ENCODE measurements at regions not wholly inside any gene's neighbourhood (a gene's known extent, or its start where the extent isn't known, plus 50 kb on each side); places are given as distances from the start of the nearest gene placed in this dataset.

DNA sequence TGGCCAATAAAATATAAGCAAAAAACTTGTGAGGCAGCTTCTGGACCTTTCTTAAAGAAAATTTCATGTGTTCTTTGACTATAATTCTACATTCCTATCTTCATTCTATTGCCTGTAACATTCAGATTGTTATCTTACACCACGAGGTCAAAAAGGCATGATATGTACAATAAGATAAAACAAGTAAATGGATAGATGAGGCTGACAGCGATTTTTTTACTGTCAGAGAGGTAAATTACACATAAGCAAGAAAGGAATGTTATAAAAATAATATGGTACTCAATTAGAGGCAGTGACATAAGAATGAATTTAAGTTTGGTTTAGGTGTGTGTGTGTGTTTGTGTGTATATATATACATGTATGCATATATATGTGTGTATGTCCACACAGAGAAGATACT, 660.0 kb downstream of the C12orf50 start:
- no peaks in the 10 kb centered on the region for H3K36me3 ChIP-seq
- H3K4me1 ChIP-seq, result no peaks in the 10 kb centered on the region
- no peak overlapping the region for H3K27ac ChIP-seq
- H3K4me3 ChIP-seq, result no peak overlapping the region
- DNase-seq (no peak), ATAC-seq (no peak)
- TF ChIP-seq, protein P1, sequence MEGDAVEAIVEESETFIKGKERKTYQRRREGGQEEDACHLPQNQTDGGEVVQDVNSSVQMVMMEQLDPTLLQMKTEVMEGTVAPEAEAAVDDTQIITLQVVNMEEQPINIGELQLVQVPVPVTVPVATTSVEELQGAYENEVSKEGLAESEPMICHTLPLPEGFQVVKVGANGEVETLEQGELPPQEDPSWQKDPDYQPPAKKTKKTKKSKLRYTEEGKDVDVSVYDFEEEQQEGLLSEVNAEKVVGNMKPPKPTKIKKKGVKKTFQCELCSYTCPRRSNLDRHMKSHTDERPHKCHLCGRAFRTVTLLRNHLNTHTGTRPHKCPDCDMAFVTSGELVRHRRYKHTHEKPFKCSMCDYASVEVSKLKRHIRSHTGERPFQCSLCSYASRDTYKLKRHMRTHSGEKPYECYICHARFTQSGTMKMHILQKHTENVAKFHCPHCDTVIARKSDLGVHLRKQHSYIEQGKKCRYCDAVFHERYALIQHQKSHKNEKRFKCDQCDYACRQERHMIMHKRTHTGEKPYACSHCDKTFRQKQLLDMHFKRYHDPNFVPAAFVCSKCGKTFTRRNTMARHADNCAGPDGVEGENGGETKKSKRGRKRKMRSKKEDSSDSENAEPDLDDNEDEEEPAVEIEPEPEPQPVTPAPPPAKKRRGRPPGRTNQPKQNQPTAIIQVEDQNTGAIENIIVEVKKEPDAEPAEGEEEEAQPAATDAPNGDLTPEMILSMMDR (IDR thresholded peaks at IDR 0.05), result no peak
- no peaks in the 10 kb centered on the region for H3K9me3 ChIP-seq
- intact Hi-C loops (cut with DNase I), result no loop called here
- no peaks in the 10 kb centered on the region for H3K27me3 ChIP-seq (ENCODE audit: low read depth)

DNA sequence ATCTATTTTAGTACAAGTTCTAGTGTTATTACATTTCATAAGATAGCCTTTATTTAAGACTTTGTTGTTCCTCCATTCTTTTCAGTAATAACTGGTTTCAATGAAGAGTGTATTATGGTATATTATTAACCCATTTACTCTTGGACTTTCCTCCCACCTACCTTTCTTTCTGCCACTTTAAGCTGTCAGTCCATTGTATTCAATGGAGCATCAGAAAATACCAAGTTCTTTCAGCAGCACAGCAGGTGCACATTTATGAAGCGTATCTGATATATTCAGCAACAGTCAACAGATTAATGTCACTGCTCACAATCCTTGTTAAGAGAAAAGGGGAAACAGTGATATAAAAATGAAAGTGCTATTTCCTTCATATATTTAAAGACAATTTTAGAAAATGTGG, 660.9 kb downstream of the C12orf50 start:
- no peaks in the 10 kb centered on the region for H3K36me3 ChIP-seq
- no peak overlapping the region for H3K4me3 ChIP-seq
- no peaks in the 10 kb centered on the region for H3K4me1 ChIP-seq
- H3K27ac ChIP-seq, result no peak overlapping the region
- ATAC-seq (no peak), DNase-seq (no peak)
- TF ChIP-seq, protein P1 (IDR thresholded peaks at IDR 0.05), result no peak
- H3K9me3 ChIP-seq, result no peaks in the 10 kb centered on the region
- no peaks in the 10 kb centered on the region for H3K27me3 ChIP-seq (ENCODE audit: low read depth)
- intact Hi-C loops (cut with DNase I), result no loop called here

DNA sequence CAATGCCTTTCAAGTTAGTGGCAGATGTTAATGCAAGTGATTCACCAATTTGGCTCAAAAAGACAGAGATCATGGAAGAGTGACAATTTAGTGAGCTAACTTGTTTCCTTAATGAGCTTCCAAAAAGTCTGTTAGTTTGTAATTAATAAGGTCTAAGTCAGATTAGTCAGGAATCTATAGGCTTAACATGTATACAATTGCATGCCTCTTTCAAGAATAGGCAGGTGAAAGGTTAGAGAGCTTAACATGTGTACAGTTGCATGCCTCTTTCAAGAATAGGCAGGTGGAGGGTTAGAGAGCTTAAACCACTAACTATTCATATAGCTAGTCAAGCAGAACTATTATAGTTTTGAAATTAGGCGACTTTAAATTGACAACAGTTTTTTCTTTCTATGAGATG, 663.8 kb downstream of the C12orf50 start:
- DNase-seq (no peak), ATAC-seq (no peak)
- Histone ChIP-seq H3K36me3 (no peaks in the 10 kb centered on the region), H3K27me3 (ENCODE audit: low read depth) (no peaks in the 10 kb centered on the region), H3K4me1 (no peaks in the 10 kb centered on the region), H3K4me3 (no peak overlapping the region), H3K9me3 (no peaks in the 10 kb centered on the region), H3K27ac (no peak overlapping the region)
- TF ChIP-seq, protein P1 (IDR thresholded peaks at IDR 0.05), result no peak
- intact Hi-C loops (cut with DNase I), result no loop called here

DNA sequence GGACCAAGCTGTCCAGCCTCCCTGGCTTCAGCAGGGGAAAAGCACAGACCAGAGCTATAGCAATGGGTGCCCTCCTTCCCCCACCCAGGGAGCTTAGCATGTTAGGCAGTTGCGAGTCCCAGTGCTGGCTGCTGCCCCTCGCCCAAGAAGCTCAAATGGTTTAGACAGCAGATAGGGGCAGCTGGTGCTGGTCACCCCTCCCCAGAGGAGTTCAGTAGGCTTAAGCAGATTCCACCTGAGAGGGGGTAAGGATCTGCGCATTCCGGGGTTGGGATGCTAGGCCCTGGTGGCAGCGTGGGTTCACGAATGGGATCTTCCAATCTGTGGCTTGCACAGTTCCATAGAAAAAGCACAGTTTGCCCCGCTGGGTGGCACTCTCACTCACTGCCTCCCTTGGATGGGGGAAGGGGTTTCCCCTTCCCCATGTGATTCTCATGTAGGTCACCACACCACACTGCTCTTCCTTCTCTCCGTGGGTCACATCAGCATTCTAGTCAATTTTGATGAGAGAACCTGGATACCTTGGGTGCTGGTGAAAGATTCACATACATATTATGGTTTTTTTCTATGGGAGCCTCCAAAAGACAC, 665.6 kb downstream of the C12orf50 start:
- intact Hi-C loops (cut with DNase I), result no loop called here
- TF ChIP-seq, protein P1 (IDR thresholded peaks at IDR 0.05), result no peak
- no peaks in the 10 kb centered on the region for H3K4me1 ChIP-seq
- no peaks in the 10 kb centered on the region for H3K36me3 ChIP-seq
- H3K27me3 ChIP-seq (ENCODE audit: low read depth), result no peaks in the 10 kb centered on the region
- H3K27ac ChIP-seq, result no peak overlapping the region
- DNase-seq (no peak), ATAC-seq (no peak)
- H3K4me3 ChIP-seq, result no peak overlapping the region
- peaks cover 11% of the 10 kb centered on the region for H3K9me3 ChIP-seq

DNA sequence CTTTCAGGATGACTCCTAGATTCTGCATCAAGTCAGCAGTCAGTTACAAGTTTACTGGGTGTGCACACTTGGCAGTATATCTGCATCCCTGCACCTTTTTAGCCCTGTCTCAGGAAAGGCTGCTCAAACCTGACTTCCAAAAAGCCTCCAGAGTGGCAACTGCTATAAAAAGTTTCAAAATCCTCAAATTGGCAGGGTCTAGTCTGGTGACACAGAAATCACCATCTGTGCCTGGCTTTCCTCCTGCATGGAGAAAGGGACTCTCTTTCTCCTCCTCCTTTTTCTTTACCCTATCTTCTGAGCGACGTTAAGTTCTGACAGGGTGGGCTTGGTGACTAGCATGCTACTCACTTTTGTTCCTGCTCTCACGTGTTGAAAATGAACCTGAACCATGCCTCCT, 679.5 kb downstream of the C12orf50 start:
- H3K4me3 ChIP-seq, result no peak overlapping the region
- intact Hi-C loops (cut with DNase I), result no loop called here
- H3K4me1 ChIP-seq, result no peaks in the 10 kb centered on the region
- H3K9me3 ChIP-seq, result no peaks in the 10 kb centered on the region
- TF ChIP-seq, protein P1 (IDR thresholded peaks at IDR 0.05), result no peak
- DNase-seq (no peak), ATAC-seq (no peak)
- H3K36me3 ChIP-seq, result no peaks in the 10 kb centered on the region
- H3K27ac ChIP-seq, result no peak overlapping the region
- H3K27me3 ChIP-seq (ENCODE audit: low read depth), result no peaks in the 10 kb centered on the region

DNA sequence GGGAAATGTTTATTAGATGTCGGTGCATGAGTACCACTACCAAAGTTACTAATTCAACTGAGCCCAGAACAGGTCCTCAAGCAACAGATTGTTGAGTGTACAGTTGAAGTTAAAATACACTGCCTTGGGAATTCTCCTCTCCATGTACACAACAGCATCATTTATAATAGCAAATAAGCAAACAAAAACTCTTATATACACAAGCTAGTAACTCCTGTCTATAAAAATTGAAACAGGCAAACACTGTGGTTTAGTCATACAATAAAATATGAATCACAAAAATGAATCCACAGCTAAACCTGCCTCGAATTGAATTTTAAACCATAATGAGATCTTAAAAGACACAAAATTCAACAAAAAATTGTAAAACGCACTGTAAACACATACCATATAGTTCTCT, 681.1 kb downstream of the C12orf50 start:
- Histone ChIP-seq H3K27me3 (ENCODE audit: low read depth) (no peaks in the 10 kb centered on the region), H3K4me3 (no peak overlapping the region), H3K36me3 (no peaks in the 10 kb centered on the region), H3K27ac (no peak overlapping the region), H3K9me3 (no peaks in the 10 kb centered on the region), H3K4me1 (no peaks in the 10 kb centered on the region)
- intact Hi-C loops (cut with DNase I), result no loop called here
- TF ChIP-seq, protein P1 (IDR thresholded peaks at IDR 0.05), result no peak
- DNase-seq (no peak), ATAC-seq (no peak)
